ENCODE measurements at regions not wholly inside any gene's neighbourhood (a gene's known extent, or its start where the extent isn't known, plus 50 kb on each side); places are given as distances from the start of the nearest gene placed in this dataset.

GRCh38 chr10:4217653-4218052 is 432.6 kb upstream of the KLF6 start:
- Mint-ChIP-seq H3K27ac (no peak overlapping the region), H3K9me3 (no peaks in the 10 kb centered on the region), H3K27me3 (ENCODE audit: low read depth) (no peaks in the 10 kb centered on the region), H3K4me1 (peaks cover 50% of the 10 kb centered on the region), H3K36me3 (no peaks in the 10 kb centered on the region), H3K4me3 (no peak overlapping the region)
- no peak for ATAC-seq
- DNase-seq (ENCODE audit: low spot score), result no peak
- ChIA-PET CTCF (no interaction called here), POLR2A (no interaction called here)
- TF ChIP-seq ARID4B (CRISPR knock-in tag; IDR thresholded peaks at IDR 0.05; ENCODE audit: borderline replicate concordance) (no peak), ZNF532 (CRISPR knock-in tag; IDR thresholded peaks at IDR 0.05; ENCODE audit: borderline replicate concordance) (no peak), ATF1 (CRISPR knock-in tag; IDR thresholded peaks at IDR 0.05) (no peak)

- no peaks in the 10 kb centered on the region for H3K9me3 Mint-ChIP-seq
- POLR2A ChIA-PET, result no interaction called here
- no peak overlapping the region for H3K27ac Mint-ChIP-seq
- ATAC-seq (no peak), DNase-seq (ENCODE audit: low spot score) (no peak)
- CTCF ChIA-PET, result no interaction called here
- peaks cover 54% of the 10 kb centered on the region for H3K4me1 Mint-ChIP-seq
- H3K27me3 Mint-ChIP-seq (ENCODE audit: low read depth), result no peaks in the 10 kb centered on the region
- H3K4me3 Mint-ChIP-seq, result no peak overlapping the region
- no peaks in the 10 kb centered on the region for H3K36me3 Mint-ChIP-seq
- TF ChIP-seq CTCF (IDR thresholded peaks at IDR 0.05) (no peak), HMGXB4 (CRISPR knock-in tag; IDR thresholded peaks at IDR 0.05) (no peak), MXD4 (CRISPR knock-in tag; IDR thresholded peaks at IDR 0.05; ENCODE audit: borderline replicate concordance) (no peak), CBFB (CRISPR knock-in tag; IDR thresholded peaks at IDR 0.05; ENCODE audit: low read depth) (no peak), CREM (CRISPR knock-in tag; IDR thresholded peaks at IDR 0.05) (no peak), AR (CRISPR knock-in tag; IDR thresholded peaks at IDR 0.05) (no peak), ETV6 (CRISPR knock-in tag; IDR thresholded peaks at IDR 0.05) (no peak), GRHL2 (CRISPR knock-in tag; IDR thresholded peaks at IDR 0.05; ENCODE audit: insufficient replicate concordance, severe bottlenecking) (no peak), ESRRA (CRISPR knock-in tag; IDR thresholded peaks at IDR 0.05; ENCODE audit: borderline replicate concordance) (no peak), ELF4 (CRISPR knock-in tag; IDR thresholded peaks at IDR 0.05; ENCODE audit: low read depth) (no peak), ZNF425 (CRISPR knock-in tag; conservative IDR thresholded peaks at IDR 0.05) (no peak), JUN (CRISPR knock-in tag; IDR thresholded peaks at IDR 0.05) (no peak), PRRX2 (CRISPR knock-in tag; IDR thresholded peaks at IDR 0.05) (no peak), KAT7 (CRISPR knock-in tag; IDR thresholded peaks at IDR 0.05; ENCODE audit: borderline replicate concordance) (no peak)
These were observed 432.2 kb upstream of the KLF6 start for GRCh38 chr10:4217187-4217586.
